ENCODE measurements at regions not wholly inside any gene's neighbourhood (a gene's known extent, or its start where the extent isn't known, plus 50 kb on each side); places are given as distances from the start of the nearest gene placed in this dataset.

- Histone ChIP-seq H3K36me3 (no peaks in the 10 kb centered on the region), H3K4me3 (peak overlapping the region; percentile 66), H3K9me3 (no peaks in the 10 kb centered on the region), H3K27ac (peak overlapping the region; percentile 88), H3K4me1 (peaks cover 21% of the 10 kb centered on the region), H3K27me3 (peaks cover 5% of the 10 kb centered on the region)
- intact Hi-C loops (cut with DNase I), result loop anchor here (5.0 kb wide), 1 partner anchor 82 kb away; the partner anchor contains the start of gene SSBP3
- DNase-seq (peak; percentile 91), ATAC-seq (peak; percentile 87)
- peak; percentile 99 for TF ChIP-seq CTCF (IDR thresholded peaks at IDR 0.05)
Measured at GRCh38 chr1:54488779-54489626, 59.0 kb upstream of the ACOT11 start.

- peak; percentile 93 for ATAC-seq
Measured at GRCh38 chr1:54488065-54488750, 59.8 kb upstream of the ACOT11 start.

DNA sequence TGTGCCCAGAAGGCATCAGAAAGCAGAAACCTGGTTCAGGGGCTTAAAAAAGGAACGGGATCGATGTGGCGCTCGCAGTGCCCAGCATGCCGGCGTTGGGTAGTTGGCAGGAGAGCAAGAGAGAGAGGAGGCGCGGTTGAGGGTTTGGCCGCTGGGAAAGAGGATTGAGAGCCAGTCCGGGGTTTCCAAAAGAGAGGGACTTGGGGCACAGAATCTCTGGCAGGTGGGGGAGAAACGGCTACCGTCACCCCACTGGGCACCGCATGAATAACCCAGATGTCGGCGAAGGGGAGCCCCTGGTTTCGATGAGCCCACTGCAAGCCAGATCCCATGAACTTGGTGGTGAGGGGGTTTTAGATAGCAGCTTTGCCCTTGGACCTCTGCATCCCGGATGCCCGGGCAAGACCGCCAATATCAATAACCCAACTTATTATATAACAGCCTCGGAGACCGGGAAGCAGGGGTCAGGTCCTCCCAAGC, 60.4 kb upstream of the ACOT11 start:
- Histone ChIP-seq H3K36me3 (no peaks in the 10 kb centered on the region), H3K4me3 (peak overlapping the region; percentile 66), H3K4me1 (peaks cover 21% of the 10 kb centered on the region), H3K9me3 (no peaks in the 10 kb centered on the region), H3K27ac (peak overlapping the region; percentile 88), H3K27me3 (no peaks in the 10 kb centered on the region)
- no peak for TF ChIP-seq CTCF (IDR thresholded peaks at IDR 0.05)
- intact Hi-C loops (cut with DNase I), result loop anchor here (5.0 kb wide), 1 partner anchor 80 kb away; the partner anchor contains the start of gene SSBP3
- peak; percentile 69 for DNase-seq
- no peak for ATAC-seq

More at GRCh38 chr1:54488065-54488750, 59.8 kb upstream of the ACOT11 start:
- TF ChIP-seq CTCF (IDR thresholded peaks at IDR 0.05), result peak; percentile 16
- intact Hi-C loops (cut with DNase I), result loop anchor here (5.0 kb wide), 1 partner anchor 81 kb away; the partner anchor contains the start of gene SSBP3
- H3K36me3 ChIP-seq, result no peaks in the 10 kb centered on the region
- H3K27ac ChIP-seq, result peak overlapping the region; percentile 88
- H3K9me3 ChIP-seq, result no peaks in the 10 kb centered on the region
- H3K4me3 ChIP-seq, result peak overlapping the region; percentile 66
- peak; percentile 95 for DNase-seq
- peaks cover 21% of the 10 kb centered on the region for H3K4me1 ChIP-seq
- peaks cover 5% of the 10 kb centered on the region for H3K27me3 ChIP-seq

- intact Hi-C loops (cut with DNase I), result loop anchor here (5.0 kb wide), 1 partner anchor 80 kb away; the partner anchor contains the start of gene SSBP3
- DNase-seq, result no peak
- no peak for TF ChIP-seq CTCF (IDR thresholded peaks at IDR 0.05)
- ATAC-seq, result no peak
- Histone ChIP-seq H3K4me3 (peak overlapping the region; percentile 66), H3K27me3 (no peaks in the 10 kb centered on the region), H3K36me3 (no peaks in the 10 kb centered on the region), H3K4me1 (peaks cover 21% of the 10 kb centered on the region), H3K27ac (peak overlapping the region; percentile 88), H3K9me3 (no peaks in the 10 kb centered on the region)
Measured at GRCh38 chr1:54486907-54487306, 61.1 kb upstream of the ACOT11 start.

- intact Hi-C loops (cut with DNase I), result loop anchor here (5.0 kb wide), 1 partner anchor 78 kb away; the partner anchor contains the start of gene SSBP3
- DNase-seq, result no peak
- H3K27ac ChIP-seq, result no peak overlapping the region
- no peaks in the 10 kb centered on the region for H3K36me3 ChIP-seq
- no peaks in the 10 kb centered on the region for H3K9me3 ChIP-seq
- H3K27me3 ChIP-seq, result no peaks in the 10 kb centered on the region
- H3K4me1 ChIP-seq, result peaks cover 21% of the 10 kb centered on the region
- TF ChIP-seq CTCF (IDR thresholded peaks at IDR 0.05), result no peak
- no peak for ATAC-seq
- no peak overlapping the region for H3K4me3 ChIP-seq
Measured at GRCh38 chr1:54485416-54485815, 62.6 kb upstream of the ACOT11 start.

Measured in upper lobe of right lung (tissue), 1 donor.